ENCODE measurements at regions not wholly inside any gene's neighbourhood (a gene's known extent, or its start where the extent isn't known, plus 50 kb on each side); places are given as distances from the start of the nearest gene placed in this dataset.
"Not testable (repeated sequence)": the region's sequence is repeated elsewhere in the genome, so short reads cannot be mapped to it uniquely, and the experiment has no call there.

DNA sequence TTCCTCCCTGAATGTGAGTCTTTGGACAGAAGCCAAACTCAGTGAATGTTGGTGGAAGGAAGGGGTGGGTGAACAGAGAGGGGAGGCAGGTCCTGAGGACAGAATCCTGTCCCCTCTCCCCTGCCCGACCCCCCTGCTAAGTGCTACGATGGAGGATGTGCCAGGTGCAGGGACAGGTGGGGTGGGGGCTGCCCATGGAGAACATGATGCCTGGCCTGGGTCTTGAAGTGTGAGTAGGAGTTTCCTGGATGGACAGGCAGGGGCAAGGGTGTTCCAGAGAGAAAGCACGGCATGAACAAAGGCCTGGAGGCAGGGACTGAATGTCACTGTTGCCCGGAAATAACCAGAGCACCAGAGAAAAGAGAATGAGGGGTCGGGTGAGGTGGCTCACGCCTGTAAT, 445.1 kb downstream of the PTPRU start:
- DNase-seq (ENCODE audit: extremely low read depth, low read depth), result not testable (repeated sequence)

DNA sequence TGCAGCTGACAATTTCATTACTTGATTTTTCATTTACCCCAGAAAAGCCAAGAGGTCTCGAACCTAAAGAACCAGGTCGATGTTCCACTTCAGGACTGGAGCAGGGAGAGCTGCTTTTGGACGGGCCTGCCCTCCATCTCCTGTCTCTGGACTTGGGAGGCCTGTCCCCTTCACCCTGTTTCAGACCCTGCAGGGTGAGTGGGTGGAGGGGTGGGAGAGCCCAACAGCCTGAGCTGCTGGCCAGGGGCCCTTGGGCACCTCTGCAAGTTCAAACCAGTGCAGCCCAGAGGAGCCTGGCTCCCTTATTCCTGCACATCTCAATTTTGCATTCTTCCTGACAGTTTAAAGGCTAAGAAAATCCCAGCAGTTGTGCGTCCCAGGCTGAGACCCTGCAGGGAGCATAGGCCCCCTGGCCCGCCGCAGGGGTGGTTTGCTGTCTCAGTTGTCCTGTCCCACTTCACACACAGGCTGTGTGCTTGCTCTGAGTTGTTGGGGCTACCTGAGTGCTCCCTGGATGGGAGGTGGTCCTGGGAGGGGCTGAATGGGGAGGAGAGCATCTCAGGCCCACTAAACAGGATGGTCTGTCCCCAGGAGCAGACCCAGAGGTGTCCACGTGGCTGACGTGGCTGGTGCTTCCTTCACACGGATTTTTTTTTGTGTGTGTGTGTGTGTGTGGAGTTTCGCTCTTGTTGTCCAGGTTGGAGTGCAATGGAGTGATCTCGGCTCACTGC, 443.7 kb downstream of the PTPRU start:
- DNase-seq (ENCODE audit: extremely low read depth, low read depth), result no peak

DNA sequence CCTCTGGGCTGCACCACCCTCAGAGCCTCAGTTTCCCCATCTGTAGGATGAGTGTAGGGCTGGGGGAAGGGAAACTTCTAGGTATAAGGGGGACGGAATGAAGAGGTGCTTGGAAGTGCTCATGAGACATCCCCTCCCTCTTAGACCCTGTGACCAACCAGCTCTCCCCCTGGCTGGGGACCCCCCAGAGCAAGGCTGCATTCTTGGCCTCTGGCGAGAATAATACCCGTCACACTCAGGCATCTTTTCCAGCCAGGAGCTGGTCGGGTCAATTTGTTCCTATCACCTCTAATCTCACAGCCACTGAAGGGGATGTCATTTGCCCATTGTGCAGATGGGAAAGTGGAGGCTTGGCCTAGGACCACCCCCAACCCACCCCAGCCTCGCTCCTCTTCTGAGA, 443.0 kb downstream of the PTPRU start:
- DNase-seq (ENCODE audit: extremely low read depth, low read depth), result no peak

DNA sequence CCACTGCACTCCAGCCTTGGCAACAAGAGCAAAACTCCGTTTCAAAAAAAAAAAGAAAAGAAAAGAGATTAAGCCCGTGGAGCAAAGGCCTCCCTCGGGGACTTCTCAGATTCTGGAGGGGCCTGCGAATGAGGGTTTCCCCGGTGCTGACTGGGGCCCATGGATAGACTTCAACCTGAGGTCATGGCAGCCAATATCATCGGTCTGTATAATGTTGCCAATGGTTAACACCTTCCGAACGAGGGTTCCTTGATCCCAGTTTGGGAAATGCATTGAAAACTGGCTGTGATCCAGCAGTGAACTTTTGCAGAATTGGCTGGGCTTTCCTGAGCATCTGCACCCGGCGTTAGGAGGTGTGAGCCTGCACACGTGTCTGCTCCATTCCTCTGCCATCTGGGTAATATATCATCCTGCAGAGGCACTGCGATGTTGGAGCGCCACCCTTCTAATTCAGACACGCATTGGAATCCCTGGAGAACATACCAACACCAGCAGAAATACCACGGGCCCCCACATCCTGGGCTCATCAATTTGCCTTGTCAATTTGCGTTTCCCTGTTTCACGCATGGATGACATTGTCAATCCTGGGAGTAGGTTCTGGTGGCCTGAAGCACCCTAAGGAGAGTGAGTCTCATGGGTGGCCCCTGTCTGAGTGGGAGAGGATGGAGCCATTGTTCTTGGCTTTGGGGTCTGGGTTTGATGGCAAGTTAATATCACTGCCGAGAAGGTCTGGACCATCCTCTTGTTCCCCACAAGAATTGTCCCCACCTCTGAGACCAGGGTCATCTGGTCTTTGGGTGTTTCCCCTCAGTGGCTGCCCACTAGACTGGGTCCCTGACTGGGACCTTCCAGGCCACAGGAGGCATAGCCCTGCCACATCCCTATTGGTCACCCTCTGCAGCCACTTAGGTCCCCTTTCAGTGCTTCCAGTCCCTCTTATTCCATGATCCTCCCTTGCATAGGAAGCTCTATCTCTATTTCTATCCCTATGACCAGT, 441.0 kb downstream of the PTPRU start:
- DNase-seq (ENCODE audit: extremely low read depth, low read depth), result no peak

DNA sequence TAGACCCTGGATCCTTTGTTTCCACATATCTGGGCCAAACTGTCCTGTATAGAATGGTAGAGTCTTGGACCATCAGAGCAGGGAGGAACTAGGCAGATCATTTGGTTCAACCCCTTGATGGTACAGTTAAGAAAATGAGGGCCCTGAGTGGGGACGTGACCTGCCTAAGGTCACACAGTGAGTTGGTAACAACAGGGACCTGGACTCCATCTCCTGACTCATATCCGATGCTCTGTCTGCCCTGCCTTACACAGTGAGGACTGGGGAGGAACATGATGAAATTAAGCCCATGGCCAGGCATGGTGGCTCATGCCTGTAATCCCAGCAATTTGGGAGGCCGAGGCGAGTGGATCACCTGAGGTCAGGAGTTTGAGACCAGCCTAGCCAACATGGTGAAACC, 440.2 kb downstream of the PTPRU start:
- DNase-seq (ENCODE audit: extremely low read depth, low read depth), result no peak

DNA sequence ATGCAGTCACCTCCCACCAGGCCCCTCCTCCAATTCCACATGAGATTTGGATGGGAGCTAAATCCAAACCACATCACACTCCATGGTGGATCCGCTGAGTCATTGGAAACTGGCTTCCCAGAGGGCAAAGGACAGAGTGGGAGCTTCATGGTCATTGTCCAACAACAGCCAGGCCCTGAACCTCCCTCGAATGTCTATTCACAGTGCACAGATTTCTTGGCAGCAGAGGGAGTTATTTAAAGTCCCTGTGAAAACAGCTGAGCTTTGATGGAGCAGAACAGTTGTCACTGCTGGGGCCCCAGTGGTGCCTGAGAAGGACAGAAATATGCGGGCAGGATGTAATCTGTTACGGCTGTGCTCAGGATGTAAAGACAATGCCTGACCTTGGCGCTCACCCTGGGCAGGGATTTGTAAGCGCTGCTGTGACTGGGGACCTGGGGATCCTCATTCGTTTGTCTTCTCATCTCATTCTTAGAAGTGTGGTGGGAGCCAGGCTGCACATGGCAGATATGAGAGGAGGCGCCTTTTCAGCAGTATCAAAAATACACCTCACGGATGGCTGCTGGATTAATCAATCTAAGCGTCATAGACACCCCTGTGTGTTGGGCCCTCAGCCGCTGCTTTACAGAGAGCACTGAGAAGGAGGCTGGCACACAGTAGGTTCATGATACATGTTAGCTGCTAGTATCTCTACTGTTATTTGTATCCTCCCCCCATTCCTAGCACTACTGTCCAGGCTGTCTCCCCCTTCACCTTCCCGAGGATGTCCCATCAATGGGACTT, 439.4 kb downstream of the PTPRU start:
- DNase-seq (ENCODE audit: extremely low read depth, low read depth), result no peak

DNA sequence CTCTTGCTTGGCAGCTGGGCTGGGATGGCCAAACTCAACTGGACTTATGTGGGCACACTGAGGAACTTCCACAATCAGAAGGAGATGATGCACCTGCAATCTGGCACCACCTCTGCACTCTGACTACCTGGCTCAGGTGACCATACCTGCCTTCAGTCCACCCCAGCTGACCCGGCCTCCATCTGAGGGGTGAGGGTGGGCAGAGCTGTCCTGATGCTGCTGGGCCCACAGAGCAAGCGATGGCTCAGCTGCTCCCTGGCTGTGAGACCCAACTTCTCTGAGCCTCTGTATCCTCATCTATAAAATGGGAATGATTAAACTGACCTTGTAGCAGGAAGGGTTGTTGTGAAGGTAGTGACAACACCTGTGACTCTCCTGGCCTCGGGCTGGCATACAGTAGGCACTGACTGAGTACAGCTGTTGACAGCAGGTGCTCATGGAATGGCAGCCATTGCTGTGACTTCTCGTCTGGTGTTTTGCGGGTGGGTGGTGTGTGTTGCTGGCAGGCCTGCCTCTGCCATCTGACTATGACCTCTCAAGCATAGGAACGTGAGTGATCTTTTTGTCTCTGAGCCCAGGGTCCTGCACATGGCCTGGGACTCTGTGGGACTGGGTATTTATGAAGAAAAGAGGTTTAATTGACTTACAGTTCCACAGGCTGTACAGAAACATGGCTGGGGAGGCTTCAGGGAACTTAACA, 438.5 kb downstream of the PTPRU start:
- no peak for DNase-seq (ENCODE audit: extremely low read depth, low read depth)

DNA sequence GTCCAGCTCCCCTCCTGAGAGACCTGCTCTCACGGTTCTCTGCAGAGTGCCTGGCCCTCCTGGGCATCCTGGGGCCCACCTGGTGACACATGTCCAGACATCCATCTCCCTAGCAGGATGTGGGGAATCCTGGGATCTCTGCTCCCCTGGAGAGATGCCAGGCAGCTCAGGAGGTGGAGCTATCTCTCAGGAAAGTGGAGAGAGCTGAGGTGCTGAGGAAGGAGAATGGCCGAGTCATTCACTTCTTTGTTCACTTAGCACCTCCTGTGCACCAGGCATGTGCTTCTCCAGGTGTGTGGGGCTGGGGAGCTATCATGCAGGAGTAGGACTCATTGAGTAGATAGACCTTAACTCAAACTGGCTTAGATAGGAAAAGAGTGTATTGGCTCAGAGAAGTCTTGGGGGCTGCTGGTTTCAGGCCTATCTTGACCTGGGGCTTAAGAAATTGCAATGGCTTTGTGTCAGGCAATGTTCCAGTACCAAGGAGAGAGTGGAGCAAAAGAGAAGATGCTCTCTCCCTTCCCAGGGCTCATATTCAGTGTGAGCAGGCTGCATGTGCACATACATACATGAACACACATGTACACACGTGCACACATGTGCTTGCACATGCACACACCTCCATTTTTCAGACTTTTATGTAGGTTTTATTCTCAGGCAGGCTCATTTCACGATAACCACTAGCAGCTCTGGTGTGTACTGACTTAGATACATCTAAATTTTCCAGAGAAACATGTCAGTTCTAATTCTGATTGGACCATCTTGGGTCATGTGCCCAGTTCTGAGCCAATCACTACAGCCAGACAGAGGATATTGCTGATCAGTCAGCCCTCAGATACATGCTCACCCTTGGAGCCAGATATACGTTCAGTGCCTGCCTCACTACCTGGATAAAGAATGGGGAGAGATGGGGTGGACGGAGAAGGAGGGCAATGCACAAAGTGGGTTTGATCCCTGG, 437.6 kb downstream of the PTPRU start:
- DNase-seq (ENCODE audit: extremely low read depth, low read depth), result no peak

DNA sequence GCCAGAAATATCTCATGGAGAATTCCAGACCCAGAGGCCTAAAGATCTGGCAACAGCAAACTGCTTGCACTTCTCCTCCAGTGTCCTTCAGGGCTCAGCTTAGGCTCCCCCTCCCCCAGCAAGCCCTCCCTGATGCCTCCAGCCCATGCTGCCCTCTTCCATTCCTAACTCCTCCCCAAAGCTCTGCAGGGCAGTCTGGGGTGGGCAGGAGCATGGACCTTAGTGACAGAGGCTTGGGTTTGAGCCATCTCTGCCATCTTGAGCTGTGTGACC, 436.8 kb downstream of the PTPRU start:
- DNase-seq (ENCODE audit: extremely low read depth, low read depth), result no peak

DNA sequence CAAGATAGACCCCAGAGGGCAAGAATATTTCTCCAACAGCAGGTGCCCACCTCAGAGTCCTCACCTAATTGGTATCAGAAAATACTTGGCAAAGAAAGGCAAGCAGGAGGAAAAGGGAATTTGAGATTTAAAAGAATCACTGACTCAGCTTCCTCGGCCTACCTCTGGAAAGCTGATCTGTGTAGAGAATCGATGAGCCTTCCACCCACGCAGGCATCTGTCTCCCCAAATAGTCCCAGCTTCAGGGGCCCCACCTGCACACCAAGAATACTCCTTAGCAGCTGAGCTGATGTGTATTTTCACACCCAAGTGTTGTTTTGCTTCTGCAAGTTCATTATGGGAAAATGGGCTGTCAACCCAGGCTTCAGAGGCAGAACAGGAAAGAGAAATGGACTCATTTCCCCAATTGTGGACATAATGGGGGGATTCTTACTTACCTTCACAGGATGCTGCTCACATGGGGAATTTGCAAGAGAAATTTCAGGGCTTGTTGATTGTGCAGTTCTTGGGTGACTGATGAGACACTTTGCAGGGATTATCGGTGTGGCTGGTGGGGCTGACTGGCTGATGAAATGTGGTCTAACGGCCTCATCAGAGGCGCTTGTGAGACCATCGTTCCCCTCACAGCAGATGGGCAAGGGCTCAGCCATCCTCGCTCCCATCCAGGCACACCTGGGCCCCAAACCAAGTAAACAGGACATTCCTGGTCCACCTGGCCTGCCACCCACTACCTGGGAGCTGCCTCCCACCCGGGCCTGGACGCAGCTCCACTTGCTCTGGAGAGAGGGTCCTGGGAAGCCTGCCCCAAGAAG, 436.3 kb downstream of the PTPRU start:
- DNase-seq (ENCODE audit: extremely low read depth, low read depth), result no peak

DNA sequence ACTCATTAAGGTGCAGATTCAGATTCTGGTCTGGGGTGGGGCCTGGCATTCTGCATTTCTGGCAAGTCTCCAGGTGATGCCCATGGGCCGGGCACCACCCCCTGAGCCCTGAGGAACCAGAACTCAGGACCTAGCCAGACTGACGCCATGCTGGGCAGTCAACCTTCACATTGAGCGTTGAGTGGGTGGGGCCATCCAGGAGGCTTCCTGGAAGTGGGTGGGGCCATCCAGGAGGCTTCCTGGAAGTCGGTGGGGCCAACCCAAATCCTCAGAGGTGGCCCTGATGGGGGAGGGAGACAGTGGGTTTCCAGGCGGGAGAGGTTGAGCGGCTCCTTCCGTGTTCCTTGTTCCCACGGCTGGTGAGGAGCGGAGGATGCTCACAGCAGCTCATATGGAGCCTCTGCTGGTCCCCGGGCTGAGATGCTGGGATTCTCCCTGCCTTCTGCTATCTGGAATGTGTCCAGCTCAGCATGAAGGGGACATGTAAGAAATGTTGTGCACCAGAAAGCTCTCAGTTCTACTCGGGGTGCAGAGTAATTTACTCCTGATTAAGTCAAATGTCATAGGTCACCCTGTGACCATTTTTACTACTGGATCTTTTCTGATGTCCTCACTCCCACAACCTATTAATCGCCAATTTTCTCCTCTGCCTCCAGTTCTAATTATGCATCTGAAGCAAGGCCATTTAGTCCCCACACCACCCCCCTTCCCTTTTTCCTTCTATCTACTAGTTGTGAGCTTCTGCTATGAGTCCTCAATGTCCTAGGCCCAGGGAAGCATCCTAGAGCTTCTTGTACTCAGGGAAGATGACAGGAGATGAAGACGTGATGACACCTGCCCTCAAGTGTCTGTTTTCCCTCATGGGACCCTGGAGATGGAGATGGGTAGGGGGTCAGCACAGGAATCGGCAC, 435.4 kb downstream of the PTPRU start:
- DNase-seq (ENCODE audit: extremely low read depth, low read depth), result no peak

DNA sequence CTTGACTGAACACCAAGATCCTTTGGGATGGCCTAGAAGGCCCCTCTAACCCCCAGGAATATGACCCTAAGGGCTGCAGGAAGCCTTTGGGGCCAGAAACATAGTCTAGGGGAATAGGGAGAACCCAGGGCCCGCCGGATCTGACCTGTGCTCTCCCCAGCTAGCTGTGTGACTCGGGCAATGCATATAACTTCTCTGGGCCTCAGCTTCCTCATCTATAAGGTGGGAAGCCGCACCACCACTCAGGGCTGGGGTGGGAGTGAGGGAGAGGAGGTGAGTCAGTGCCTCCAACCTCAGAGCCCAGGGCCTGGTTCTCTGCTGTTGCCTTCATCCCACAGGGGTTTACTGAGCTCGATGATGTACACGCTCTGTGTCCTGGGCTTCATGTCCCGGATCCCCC, 434.4 kb downstream of the PTPRU start:
- no peak for DNase-seq (ENCODE audit: extremely low read depth, low read depth)

DNA sequence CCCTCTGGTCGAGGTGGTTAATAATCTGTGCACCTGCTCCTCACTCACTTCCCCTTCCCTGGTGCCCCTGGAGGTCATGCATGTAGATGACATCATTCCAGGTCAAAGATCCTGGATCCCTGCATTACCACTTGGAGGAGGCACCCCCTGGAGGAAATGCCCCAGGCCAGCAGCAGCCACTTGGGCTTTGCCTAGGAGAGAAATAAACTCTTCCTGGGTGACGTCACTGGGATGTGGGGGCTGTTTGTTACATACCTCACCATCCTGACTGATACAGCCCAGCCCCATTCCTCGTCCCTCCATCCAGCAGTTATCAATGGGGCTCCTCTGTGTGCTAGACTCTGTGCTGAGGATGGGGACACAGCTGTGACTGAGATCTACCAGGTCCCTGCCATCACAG, 433.6 kb downstream of the PTPRU start:
- DNase-seq (ENCODE audit: extremely low read depth, low read depth), result no peak

DNA sequence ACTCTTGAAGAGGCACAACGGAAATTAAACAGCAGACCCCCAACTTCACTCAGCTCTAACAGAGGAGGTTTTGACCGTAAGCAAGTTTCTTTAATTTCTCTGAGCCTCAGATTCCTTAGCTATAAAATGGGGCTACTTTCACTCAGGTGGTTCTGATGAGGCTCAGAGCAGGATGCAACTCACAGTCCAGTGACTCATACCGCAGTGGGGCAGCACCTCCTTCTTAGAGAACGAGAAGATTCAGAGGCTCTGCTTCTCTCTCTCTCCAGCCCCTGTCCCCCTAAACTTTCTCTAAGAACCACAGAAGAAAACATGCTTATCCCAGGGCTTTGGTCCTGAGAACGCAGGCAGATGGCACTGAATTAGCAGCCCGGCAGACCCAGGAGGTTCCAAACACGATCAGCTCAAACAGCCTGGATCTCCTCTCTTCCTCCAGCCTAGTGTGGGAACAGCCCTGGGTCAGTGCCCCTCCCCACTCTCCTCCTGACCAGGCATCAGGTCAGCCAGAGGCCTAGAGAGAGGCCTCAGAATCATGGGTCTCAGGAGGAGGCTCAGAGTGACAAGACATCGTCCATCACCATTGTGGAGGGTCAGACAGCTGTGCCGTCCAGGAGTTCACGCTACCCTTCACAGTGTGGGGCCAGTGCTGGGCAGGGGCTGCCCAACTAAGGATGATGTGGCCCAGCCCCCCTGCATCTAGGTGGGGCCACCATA, 433.0 kb downstream of the PTPRU start:
- DNase-seq (ENCODE audit: extremely low read depth, low read depth), result no peak

DNA sequence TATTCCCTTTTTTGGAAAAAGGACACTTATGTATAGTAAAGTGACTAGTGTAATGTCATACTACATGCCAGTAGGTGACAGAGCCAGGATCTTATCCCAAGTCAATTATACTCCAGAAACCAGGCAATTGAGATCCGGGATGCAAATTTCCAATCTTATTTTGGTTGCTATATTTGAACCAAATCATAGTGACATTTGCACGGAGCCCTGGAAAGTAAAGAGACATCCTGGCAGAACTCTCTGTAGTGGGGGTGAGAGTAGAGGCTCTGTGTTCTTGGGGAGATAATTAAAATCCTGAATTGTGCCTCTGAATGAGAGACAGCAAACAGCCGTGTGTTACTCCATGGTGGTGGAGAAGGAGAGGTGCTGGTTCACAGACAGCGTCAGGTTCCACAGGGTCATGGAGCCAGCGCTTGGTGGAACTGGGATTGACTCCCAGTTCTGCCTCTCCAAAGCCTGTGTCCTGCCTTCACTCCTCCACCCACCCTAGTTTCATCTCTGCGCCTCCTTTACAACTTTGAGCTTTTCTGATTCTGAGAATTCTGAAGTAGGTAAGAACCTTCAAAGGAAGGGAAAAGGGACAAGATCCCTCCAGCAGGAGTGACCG, 432.3 kb downstream of the PTPRU start:
- no peak for DNase-seq (ENCODE audit: extremely low read depth, low read depth)

DNA sequence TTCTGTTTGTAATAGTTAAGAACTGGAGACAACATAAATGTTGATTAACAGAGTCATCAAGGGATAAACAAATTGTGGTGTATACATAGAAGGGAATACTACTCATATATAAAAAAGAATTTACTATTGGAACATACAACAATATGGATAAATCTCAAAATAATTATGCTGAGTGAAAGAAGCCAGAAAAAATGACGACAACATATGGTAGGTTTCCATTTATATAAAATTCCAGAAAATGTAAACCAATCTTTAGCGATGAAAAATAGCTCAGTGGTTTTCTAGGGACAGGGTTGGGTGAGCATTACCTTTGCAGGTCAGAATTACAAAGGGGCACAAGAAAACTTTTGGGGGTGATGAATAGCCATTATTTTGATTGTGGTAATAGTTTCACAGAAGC, 431.6 kb downstream of the PTPRU start:
- no peak for DNase-seq (ENCODE audit: extremely low read depth, low read depth)

DNA sequence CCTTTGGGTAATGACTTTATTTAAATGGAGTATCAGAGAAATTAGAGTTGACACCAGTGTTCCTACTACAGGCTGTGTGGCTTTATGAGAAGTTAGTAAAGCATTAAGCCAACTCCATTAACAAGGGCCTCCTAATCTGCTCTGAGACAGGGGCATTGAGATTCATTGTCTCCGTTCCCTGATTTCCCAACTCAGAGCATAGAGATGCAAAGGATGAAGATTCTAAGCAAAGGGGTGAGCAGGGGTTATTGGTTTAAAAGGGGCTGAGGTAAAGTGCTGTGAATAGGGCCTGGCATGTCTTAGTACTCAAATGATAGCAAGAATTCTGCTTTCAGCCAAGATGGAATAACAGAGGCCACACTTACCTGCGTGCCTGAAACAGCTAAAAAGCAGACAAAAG, 428.4 kb downstream of the PTPRU start:
- DNase-seq (ENCODE audit: extremely low read depth, low read depth), result no peak

Measured in NCI-H460 (cell line).